Naive B cell (primary cell): ENCODE measurements at regions not wholly inside any gene's neighbourhood (a gene's known extent, or its start where the extent isn't known, plus 50 kb on each side); places are given as distances from the start of the nearest gene placed in this dataset.

ENCODE experiments used
- ATAC-seq, 2 donors: fragments of 150-1000 bp; cut with Tn5 transposase; 2 replicates each; pipeline ENCODE4 v1.10.0; 2021; ENCODE audit warnings: low read depth in 2 of 2, mild to moderate bottlenecking in 2 of 2, moderate library complexity in 2 of 2
- DNase-seq: peaks from one replicate; pipeline ENCODE4 v3.0.0; 2022
- H3K27ac Mint-ChIP-seq, 6 donors: one replicate each; pipeline ENCODE4 v1.8.0; 2020 to 2022; ENCODE audit warnings: mild to moderate bottlenecking in 6 of 6, mixed read lengths in 6 of 6, moderate library complexity in 5 of 6, inconsistent platforms in 2 of 6
- H3K27me3 Mint-ChIP-seq, 3 donors: one replicate each; pipeline ENCODE4 v1.8.0; 2021 to 2022; ENCODE audit warnings: mixed read lengths in 3 of 3, mild to moderate bottlenecking in 1 of 3
- H3K36me3 Mint-ChIP-seq, 2 donors: one replicate each; pipeline ENCODE4 v1.8.0; 2020 to 2022; ENCODE audit warnings: mixed read lengths in 2 of 2, inconsistent platforms in 1 of 2, mild to moderate bottlenecking in 1 of 2
- H3K4me1 Mint-ChIP-seq, 3 donors: one replicate each; pipeline ENCODE4 v1.8.0; 2020 to 2022; ENCODE audit warnings: mixed read lengths in 3 of 3, inconsistent platforms in 1 of 3, mild to moderate bottlenecking in 1 of 3, moderate library complexity in 1 of 3
- H3K4me3 Mint-ChIP-seq, 8 donors: one replicate each; pipeline ENCODE4 v1.8.0; 2020 to 2022; ENCODE audit warnings: mild to moderate bottlenecking in 8 of 8, mixed read lengths in 8 of 8, moderate library complexity in 8 of 8, inconsistent platforms in 2 of 8
- H3K9me3 Mint-ChIP-seq, 7 donors: one replicate each; pipeline ENCODE4 v1.8.0; 2020 to 2022; ENCODE audit warnings: mixed read lengths in 7 of 7, mild to moderate bottlenecking in 5 of 7, inconsistent platforms in 2 of 7, moderate library complexity in 1 of 7

GRCh38 chr3:101989578-101990200, 140.4 kb downstream of the NFKBIZ start:
- DNase-seq = no peak
- Mint-ChIP-seq H3K4me1 (peaks cover 9 to 33% (median 22%) of the 10 kb centered on the region in 3 donors), H3K27me3 (no peaks in the 10 kb centered on the region), H3K4me3 (peak overlapping the region in 1 of 8 donors; percentile 21), H3K9me3 (no peaks in the 10 kb centered on the region), H3K36me3 (no peaks in the 10 kb centered on the region), H3K27ac (peak overlapping the region in 2 of 6 donors; percentile 36 to 45)
- no peak for ATAC-seq

GRCh38 chr3:101992863-101993262, 143.5 kb downstream of the NFKBIZ start:
- Mint-ChIP-seq H3K4me1 (peaks cover 24 to 47% (median 37%) of the 10 kb centered on the region in 3 donors), H3K36me3 (no peaks in the 10 kb centered on the region), H3K27ac (peak overlapping the region in 1 of 6 donors; percentile 53), H3K4me3 (no peak overlapping the region), H3K9me3 (no peaks in the 10 kb centered on the region), H3K27me3 (no peaks in the 10 kb centered on the region)
- DNase-seq (no peak), ATAC-seq (no peak)

GRCh38 chr3:101994386-101994785, 145.1 kb downstream of the NFKBIZ start:
- no peaks in the 10 kb centered on the region for H3K36me3 Mint-ChIP-seq
- H3K27ac Mint-ChIP-seq = no peak overlapping the region
- H3K4me3 Mint-ChIP-seq = no peak overlapping the region
- no peaks in the 10 kb centered on the region for H3K27me3 Mint-ChIP-seq
- H3K4me1 Mint-ChIP-seq = peaks cover 25 to 37% (median 30%) of the 10 kb centered on the region in 3 donors
- DNase-seq (no peak), ATAC-seq (no peak)
- H3K9me3 Mint-ChIP-seq = no peaks in the 10 kb centered on the region

- no peaks in the 10 kb centered on the region for H3K9me3 Mint-ChIP-seq
- ATAC-seq (no peak), DNase-seq (no peak)
- H3K27ac Mint-ChIP-seq = peak overlapping the region in 1 of 6 donors; percentile 12
- H3K4me3 Mint-ChIP-seq = peak overlapping the region in 1 of 8 donors; percentile 2
- H3K36me3 Mint-ChIP-seq = no peaks in the 10 kb centered on the region
- no peaks in the 10 kb centered on the region for H3K27me3 Mint-ChIP-seq
- peaks cover 27 to 38% (median 28%) of the 10 kb centered on the region in 3 donors for H3K4me1 Mint-ChIP-seq
Measured at GRCh38 chr3:101995371-101996046, 146.2 kb downstream of the NFKBIZ start.

- no peaks in the 10 kb centered on the region for H3K27me3 Mint-ChIP-seq
- ATAC-seq (peak; percentile 21 to 40), DNase-seq (no peak)
- no peaks in the 10 kb centered on the region for H3K36me3 Mint-ChIP-seq
- H3K4me1 Mint-ChIP-seq = peaks cover 28 to 43% (median 32%) of the 10 kb centered on the region in 3 donors
- peak overlapping the region in 2 of 8 donors; percentile 56 to 71 for H3K4me3 Mint-ChIP-seq
- peak overlapping the region in 3 of 6 donors; percentile 18 to 63 (median 39) for H3K27ac Mint-ChIP-seq
- H3K9me3 Mint-ChIP-seq = no peaks in the 10 kb centered on the region
Measured at GRCh38 chr3:101996832-101997231, 147.5 kb downstream of the NFKBIZ start.

GRCh38 chr3:101998256-101998926, 149.1 kb downstream of the NFKBIZ start:
- H3K9me3 Mint-ChIP-seq = no peaks in the 10 kb centered on the region
- no peaks in the 10 kb centered on the region for H3K27me3 Mint-ChIP-seq
- peaks cover 25 to 40% (median 32%) of the 10 kb centered on the region in 3 donors for H3K4me1 Mint-ChIP-seq
- no peak overlapping the region for H3K4me3 Mint-ChIP-seq
- ATAC-seq (no peak), DNase-seq (no peak)
- H3K27ac Mint-ChIP-seq = peak overlapping the region in 1 of 6 donors; percentile 12
- no peaks in the 10 kb centered on the region for H3K36me3 Mint-ChIP-seq

- H3K27me3 Mint-ChIP-seq = no peaks in the 10 kb centered on the region
- H3K36me3 Mint-ChIP-seq = no peaks in the 10 kb centered on the region
- H3K27ac Mint-ChIP-seq = peak overlapping the region in 1 of 6 donors; percentile 5
- H3K4me3 Mint-ChIP-seq = no peak overlapping the region
- no peaks in the 10 kb centered on the region for H3K9me3 Mint-ChIP-seq
- ATAC-seq (no peak), DNase-seq (no peak)
- peaks cover 25 to 40% (median 32%) of the 10 kb centered on the region in 3 donors for H3K4me1 Mint-ChIP-seq
Measured at GRCh38 chr3:101999177-101999779, 150.0 kb downstream of the NFKBIZ start.

- Mint-ChIP-seq H3K27ac (peak overlapping the region in 1 of 6 donors; percentile 15), H3K36me3 (no peaks in the 10 kb centered on the region), H3K4me1 (peaks cover 20 to 34% (median 32%) of the 10 kb centered on the region in 3 donors), H3K4me3 (no peak overlapping the region), H3K9me3 (no peaks in the 10 kb centered on the region), H3K27me3 (no peaks in the 10 kb centered on the region)
- no peak for DNase-seq
- peak; percentile 46 to 67 for ATAC-seq
Measured at GRCh38 chr3:102000620-102001209, 151.4 kb downstream of the NFKBIZ start.

GRCh38 chr3:102002056-102002455, 152.7 kb downstream of the NFKBIZ start:
- Mint-ChIP-seq H3K27ac (no peak overlapping the region), H3K9me3 (no peaks in the 10 kb centered on the region), H3K4me1 (peaks cover 9 to 24% (median 21%) of the 10 kb centered on the region in 3 donors), H3K4me3 (no peak overlapping the region), H3K36me3 (no peaks in the 10 kb centered on the region), H3K27me3 (no peaks in the 10 kb centered on the region)
- DNase-seq = no peak
- no peak for ATAC-seq

GRCh38 chr3:102004561-102004960, 155.2 kb downstream of the NFKBIZ start:
- H3K36me3 Mint-ChIP-seq = peaks cover 0 to 6% of the 10 kb centered on the region in 2 donors
- peaks cover 5 to 22% (median 12%) of the 10 kb centered on the region in 3 donors for H3K4me1 Mint-ChIP-seq
- H3K27me3 Mint-ChIP-seq = no peaks in the 10 kb centered on the region
- no peak overlapping the region for H3K4me3 Mint-ChIP-seq
- ATAC-seq (no peak), DNase-seq (no peak)
- H3K27ac Mint-ChIP-seq = no peak overlapping the region
- peaks cover 0 to 4% (median 1%) of the 10 kb centered on the region in 7 donors for H3K9me3 Mint-ChIP-seq

- peaks cover 0 to 8% of the 10 kb centered on the region in 2 donors for H3K36me3 Mint-ChIP-seq
- no peaks in the 10 kb centered on the region for H3K27me3 Mint-ChIP-seq
- H3K4me3 Mint-ChIP-seq = no peak overlapping the region
- H3K4me1 Mint-ChIP-seq = peaks cover 4 to 13% (median 4%) of the 10 kb centered on the region in 3 donors
- peaks cover 0 to 5% (median 1%) of the 10 kb centered on the region in 7 donors for H3K9me3 Mint-ChIP-seq
- ATAC-seq (no peak), DNase-seq (no peak)
- no peak overlapping the region for H3K27ac Mint-ChIP-seq
Measured at GRCh38 chr3:102005551-102005950, 156.2 kb downstream of the NFKBIZ start.

GRCh38 chr3:102006812-102007485, 157.6 kb downstream of the NFKBIZ start:
- no peak for ATAC-seq
- Mint-ChIP-seq H3K4me3 (no peak overlapping the region), H3K27me3 (no peaks in the 10 kb centered on the region), H3K4me1 (peaks cover 2 to 11% (median 4%) of the 10 kb centered on the region in 3 donors), H3K9me3 (peaks cover 0 to 5% (median 1%) of the 10 kb centered on the region in 7 donors), H3K27ac (no peak overlapping the region), H3K36me3 (peaks cover 0 to 8% of the 10 kb centered on the region in 2 donors)
- no peak for DNase-seq
